GM10248 (cell line): ENCODE measurements at regions not wholly inside any gene's neighbourhood (a gene's known extent, or its start where the extent isn't known, plus 50 kb on each side); places are given as distances from the start of the nearest gene placed in this dataset.
"Not testable (repeated sequence)": the region's sequence is repeated elsewhere in the genome, so short reads cannot be mapped to it uniquely, and the experiment has no call there.

ENCODE experiments used
- CTCF ChIA-PET: fragments of 300-600 bp; sonication (Branson Sonifier 250); formaldehyde crosslinking; extraction: SDS; loops from one replicate; lab custom pipeline; 2021; ENCODE audit warnings: antibody characterized with exemption; lab: Yijun Ruan, JAX
- POLR2A ChIA-PET: fragments of 350-650 bp; sonication (Branson Sonifier 250); formaldehyde crosslinking; extraction: SDS; loops from one replicate; lab custom pipeline; 2020; ENCODE audit warnings: antibody characterized with exemption; lab: Yijun Ruan, JAX
- DNase-seq: peaks from one replicate; pipeline ENCODE4 v3.0.0; 2012; ENCODE audit errors: extremely low spot score
- CTCF ChIP-seq: IDR thresholded peaks from 2 replicates; pipeline ENCODE4 v1.5.1; 2012; ENCODE audit warnings: mild to moderate bottlenecking, low read depth; ENCODE audit errors: extremely low read depth, missing control alignments, control extremely low read depth

DNA sequence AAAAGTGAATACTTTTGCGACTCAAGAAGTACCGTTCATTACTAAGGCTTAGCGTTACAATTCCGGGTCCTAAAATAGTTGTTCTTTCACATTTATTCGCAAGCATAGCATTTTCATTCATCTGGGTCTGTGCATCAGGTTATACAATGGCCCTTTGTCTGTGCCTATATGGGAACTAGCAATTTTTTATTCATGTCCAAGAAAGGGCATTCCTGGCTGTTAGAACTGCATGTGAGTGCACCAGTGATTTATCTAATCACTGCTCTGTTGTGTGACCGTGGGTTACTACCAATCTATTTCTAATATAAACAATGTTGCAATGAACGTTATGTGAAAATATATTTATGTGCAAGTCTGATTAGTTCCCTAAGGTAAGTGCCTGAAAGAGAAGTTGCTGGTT, 63.8 kb downstream of the SPANXA1 start:
- DNase-seq, CTCF ChIA-PET, POLR2A ChIA-PET: not testable (repeated sequence)

DNA sequence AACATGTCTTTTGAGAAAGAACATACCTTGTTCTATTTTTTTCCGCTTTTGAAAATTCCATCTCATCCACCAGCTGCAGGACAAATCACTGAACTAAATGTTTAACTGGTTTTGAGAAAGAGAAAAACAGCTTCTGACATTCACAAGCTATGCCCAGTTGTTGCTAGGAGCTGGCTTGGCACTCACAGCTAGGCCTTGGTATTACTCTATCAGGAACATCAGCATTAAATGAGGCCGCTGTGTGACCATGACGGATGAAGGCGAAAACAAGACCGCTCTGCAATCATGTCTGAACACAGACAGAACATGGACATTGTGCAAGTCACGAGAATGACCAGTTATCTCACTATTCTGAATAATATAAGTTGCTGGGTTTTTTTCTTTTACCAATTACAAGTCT, 108.8 kb downstream of the SPANXA1 start:
- CTCF ChIA-PET, POLR2A ChIA-PET, DNase-seq: not testable (repeated sequence)

DNA sequence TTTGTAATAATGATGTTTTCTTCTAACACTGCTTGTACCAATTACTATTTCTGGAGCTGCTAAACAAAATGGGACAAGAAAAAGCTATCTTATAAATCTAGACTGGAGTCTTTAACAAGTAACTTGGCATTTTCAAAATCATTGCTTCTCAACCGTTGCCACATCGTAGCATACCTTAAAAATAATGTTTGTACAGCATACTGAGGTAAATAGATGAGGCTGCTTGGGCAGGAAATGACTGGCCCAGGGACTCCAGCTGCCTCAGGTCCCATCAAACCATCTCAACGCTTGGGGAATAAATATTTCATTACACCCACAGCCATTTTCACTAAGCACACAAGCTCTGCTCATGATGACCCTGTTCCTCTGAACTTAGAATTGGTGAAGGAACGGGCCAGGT, 115.1 kb downstream of the SPANXA1 start:
- POLR2A ChIA-PET, result no interaction called here

GRCh38 chrX:141468940-141469339, 115.6 kb downstream of the SPANXA1 start:
- ChIA-PET POLR2A (no interaction called here), CTCF (interaction anchor here (1.6 kb wide), 1 partner anchor 14 kb away, joined by 5 read pairs; no protein-coding TSS in a partner anchor)
- no peak for DNase-seq
- TF ChIP-seq CTCF, result no peak

More for the DNA sequence above, 115.1 kb downstream of the SPANXA1 start:
- DNase-seq, result no peak
- no peak for TF ChIP-seq CTCF
- CTCF ChIA-PET, result no interaction called here

- CTCF ChIA-PET, result interaction anchor here (1.6 kb wide), 1 partner anchor 12 kb away, joined by 5 read pairs; no protein-coding TSS in a partner anchor
- no peak for DNase-seq
- POLR2A ChIA-PET, result no interaction called here
- no peak for TF ChIP-seq CTCF
These were observed 117.1 kb downstream of the SPANXA1 start for GRCh38 chrX:141467442-141467841.

DNA sequence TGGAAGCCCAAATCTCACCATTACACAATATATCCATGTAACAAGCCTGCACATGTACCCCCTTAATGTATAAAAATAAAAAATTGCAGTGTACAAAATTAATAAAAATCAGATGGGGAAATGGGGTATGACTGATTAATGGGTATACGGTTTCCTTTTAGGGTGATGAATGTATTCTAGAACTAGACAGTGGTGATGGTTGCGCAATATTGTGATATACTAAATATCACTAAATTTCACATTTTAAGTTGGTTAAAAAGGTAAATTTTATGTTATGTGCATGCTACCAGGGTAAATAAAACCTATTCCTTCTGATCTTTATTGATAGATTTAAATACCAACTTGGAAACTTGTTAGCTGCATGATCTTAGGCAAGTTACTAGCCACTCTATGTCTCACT, 129.4 kb downstream of the SPANXA1 start:
- POLR2A ChIA-PET, result no interaction called here
- TF ChIP-seq CTCF, result no peak
- DNase-seq, result no peak
- CTCF ChIA-PET, result interaction anchor here (2.0 kb wide), 1 partner anchor 13 kb away, joined by 5 read pairs; no protein-coding TSS in a partner anchor

GRCh38 chrX:141443922-141444321, 140.6 kb downstream of the SPANXA1 start:
- CTCF ChIA-PET, result no interaction called here
- no peak for TF ChIP-seq CTCF
- DNase-seq, result no peak
- POLR2A ChIA-PET, result no interaction called here

GRCh38 chrX:141439651-141440050, 144.9 kb downstream of the SPANXA1 start:
- no peak for DNase-seq
- no peak for TF ChIP-seq CTCF
- ChIA-PET CTCF (no interaction called here), POLR2A (no interaction called here)
